ENCODE measurements at regions not wholly inside any gene's neighbourhood (a gene's known extent, or its start where the extent isn't known, plus 50 kb on each side); places are given as distances from the start of the nearest gene placed in this dataset.

DNA sequence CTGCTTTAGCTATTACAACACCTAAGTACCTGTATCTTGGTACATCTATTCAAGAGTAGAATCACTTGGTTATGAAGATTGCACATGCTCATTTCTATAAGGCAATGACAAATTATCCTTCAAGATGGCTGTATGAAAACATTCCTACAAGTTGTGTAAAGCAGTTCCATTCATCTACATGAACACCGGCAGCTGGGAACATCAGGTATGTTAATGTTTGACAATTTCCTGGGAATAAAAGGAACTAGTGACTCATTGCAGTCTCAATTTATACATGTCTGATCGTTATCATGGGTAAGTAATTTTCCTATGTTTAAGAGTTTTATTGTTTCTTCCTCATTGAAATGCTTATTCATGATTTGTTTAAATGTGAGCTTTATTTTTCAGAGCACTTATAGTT lies 203.2 kb upstream of the SEMA3E start:
- no peak overlapping the region for H3K4me3 ChIP-seq (ENCODE audit: control insufficient read depth in 2 of 3, extremely low read depth in 1 of 3, insufficient read depth in 2 of 3, low read depth in 1 of 3, low read length in 3 of 3)
- FAIRE-seq (peak; percentile 77), DNase-seq (ENCODE audit: low read depth, low spot score) (peak; percentile 23)
- H3K36me3 ChIP-seq (ENCODE audit: control insufficient read depth in 2 of 2, extremely low read depth in 1 of 2, insufficient read depth in 2 of 2, low read length in 2 of 2), result no peaks in the 10 kb centered on the region
- no peaks in the 10 kb centered on the region for H4K20me1 ChIP-seq (ENCODE audit: control insufficient read depth, extremely low read depth, insufficient read depth, low read length)
- no peak overlapping the region for H3K9ac ChIP-seq (ENCODE audit: control insufficient read depth, extremely low read depth, insufficient read depth, low read length)
- H3K4me1 ChIP-seq (ENCODE audit: control insufficient read depth, extremely low read depth, insufficient read depth, low read length), result no peaks in the 10 kb centered on the region
- TF ChIP-seq EZH2 (IDR thresholded peaks at IDR 0.05; ENCODE audit: low read length), result no peak
- TF ChIP-seq, protein P1, sequence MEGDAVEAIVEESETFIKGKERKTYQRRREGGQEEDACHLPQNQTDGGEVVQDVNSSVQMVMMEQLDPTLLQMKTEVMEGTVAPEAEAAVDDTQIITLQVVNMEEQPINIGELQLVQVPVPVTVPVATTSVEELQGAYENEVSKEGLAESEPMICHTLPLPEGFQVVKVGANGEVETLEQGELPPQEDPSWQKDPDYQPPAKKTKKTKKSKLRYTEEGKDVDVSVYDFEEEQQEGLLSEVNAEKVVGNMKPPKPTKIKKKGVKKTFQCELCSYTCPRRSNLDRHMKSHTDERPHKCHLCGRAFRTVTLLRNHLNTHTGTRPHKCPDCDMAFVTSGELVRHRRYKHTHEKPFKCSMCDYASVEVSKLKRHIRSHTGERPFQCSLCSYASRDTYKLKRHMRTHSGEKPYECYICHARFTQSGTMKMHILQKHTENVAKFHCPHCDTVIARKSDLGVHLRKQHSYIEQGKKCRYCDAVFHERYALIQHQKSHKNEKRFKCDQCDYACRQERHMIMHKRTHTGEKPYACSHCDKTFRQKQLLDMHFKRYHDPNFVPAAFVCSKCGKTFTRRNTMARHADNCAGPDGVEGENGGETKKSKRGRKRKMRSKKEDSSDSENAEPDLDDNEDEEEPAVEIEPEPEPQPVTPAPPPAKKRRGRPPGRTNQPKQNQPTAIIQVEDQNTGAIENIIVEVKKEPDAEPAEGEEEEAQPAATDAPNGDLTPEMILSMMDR (optimal IDR thresholded peaks at IDR 0.05 in 1 of 3, IDR thresholded peaks at IDR 0.05 in 1 of 3, conservative IDR thresholded peaks at IDR 0.05 in 1 of 3; ENCODE audit: extremely low read depth in 1 of 3, insufficient read depth in 2 of 3, low read length in 3 of 3), result no peak
- no peaks in the 10 kb centered on the region for H3K9me1 ChIP-seq (ENCODE audit: control insufficient read depth, extremely low read depth, insufficient read depth, low read length)
- no peak overlapping the region for H3K4me2 ChIP-seq (ENCODE audit: control insufficient read depth, extremely low read depth, insufficient read depth, low read depth, low read length)
- no peaks in the 10 kb centered on the region for H3K27me3 ChIP-seq (ENCODE audit: control insufficient read depth, extremely low read depth, insufficient read depth, low read length)
- H3K9me3 ChIP-seq (ENCODE audit: control insufficient read depth, low read depth, low read length), result no peaks in the 10 kb centered on the region
- H2AFZ ChIP-seq (ENCODE audit: control insufficient read depth, low read length), result no peak overlapping the region
- H3K79me2 ChIP-seq (ENCODE audit: control insufficient read depth, insufficient read depth, low read length), result no peaks in the 10 kb centered on the region
- dilution Hi-C loops (cut with MboI; ENCODE audit: extremely low pct_ligation_motif_present, low sequenced_read_pairs), result no loop called here
- H3K27ac ChIP-seq (ENCODE audit: control insufficient read depth, insufficient read depth, low read length), result no peak overlapping the region

DNA sequence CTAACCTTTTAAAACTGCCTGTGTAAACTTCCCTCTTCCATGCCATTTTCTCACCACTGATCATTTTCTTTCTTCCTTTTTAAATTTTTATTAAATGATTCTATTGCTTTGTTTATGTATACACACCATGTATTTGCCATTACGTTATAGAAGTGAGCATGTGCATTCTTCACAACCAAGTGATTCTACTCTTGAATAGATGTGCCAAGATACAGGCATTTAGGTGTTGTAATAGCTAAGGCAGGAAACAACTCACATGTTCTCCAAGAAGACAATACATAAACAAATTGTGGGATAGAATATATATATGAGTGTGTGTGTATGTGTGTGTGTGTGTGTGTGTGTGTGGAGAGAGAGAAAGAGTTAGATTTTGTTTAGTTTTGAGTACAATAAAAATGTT lies 202.6 kb upstream of the SEMA3E start:
- Histone ChIP-seq H3K36me3 (ENCODE audit: control insufficient read depth in 2 of 2, extremely low read depth in 1 of 2, insufficient read depth in 2 of 2, low read length in 2 of 2) (no peaks in the 10 kb centered on the region), H4K20me1 (ENCODE audit: control insufficient read depth, extremely low read depth, insufficient read depth, low read length) (no peaks in the 10 kb centered on the region), H3K4me3 (ENCODE audit: control insufficient read depth in 2 of 3, extremely low read depth in 1 of 3, insufficient read depth in 2 of 3, low read depth in 1 of 3, low read length in 3 of 3) (no peak overlapping the region), H3K27me3 (ENCODE audit: control insufficient read depth, extremely low read depth, insufficient read depth, low read length) (no peaks in the 10 kb centered on the region), H3K79me2 (ENCODE audit: control insufficient read depth, insufficient read depth, low read length) (no peaks in the 10 kb centered on the region), H3K9me3 (ENCODE audit: control insufficient read depth, low read depth, low read length) (no peaks in the 10 kb centered on the region), H2AFZ (ENCODE audit: control insufficient read depth, low read length) (no peak overlapping the region), H3K27ac (ENCODE audit: control insufficient read depth, insufficient read depth, low read length) (no peak overlapping the region), H3K9me1 (ENCODE audit: control insufficient read depth, extremely low read depth, insufficient read depth, low read length) (no peaks in the 10 kb centered on the region), H3K4me1 (ENCODE audit: control insufficient read depth, extremely low read depth, insufficient read depth, low read length) (no peaks in the 10 kb centered on the region), H3K4me2 (ENCODE audit: control insufficient read depth, extremely low read depth, insufficient read depth, low read depth, low read length) (no peak overlapping the region), H3K9ac (ENCODE audit: control insufficient read depth, extremely low read depth, insufficient read depth, low read length) (no peak overlapping the region)
- no peak for FAIRE-seq
- dilution Hi-C loops (cut with MboI; ENCODE audit: extremely low pct_ligation_motif_present, low sequenced_read_pairs), result no loop called here
- DNase-seq (ENCODE audit: low read depth, low spot score), result no peak
- TF ChIP-seq, protein P1 (optimal IDR thresholded peaks at IDR 0.05 in 1 of 3, IDR thresholded peaks at IDR 0.05 in 1 of 3, conservative IDR thresholded peaks at IDR 0.05 in 1 of 3; ENCODE audit: extremely low read depth in 1 of 3, insufficient read depth in 2 of 3, low read length in 3 of 3), result no peak
- no peak for TF ChIP-seq EZH2 (IDR thresholded peaks at IDR 0.05; ENCODE audit: low read length)
